ENCODE measurements at regions not wholly inside any gene's neighbourhood (a gene's known extent, or its start where the extent isn't known, plus 50 kb on each side); places are given as distances from the start of the nearest gene placed in this dataset.

DNA sequence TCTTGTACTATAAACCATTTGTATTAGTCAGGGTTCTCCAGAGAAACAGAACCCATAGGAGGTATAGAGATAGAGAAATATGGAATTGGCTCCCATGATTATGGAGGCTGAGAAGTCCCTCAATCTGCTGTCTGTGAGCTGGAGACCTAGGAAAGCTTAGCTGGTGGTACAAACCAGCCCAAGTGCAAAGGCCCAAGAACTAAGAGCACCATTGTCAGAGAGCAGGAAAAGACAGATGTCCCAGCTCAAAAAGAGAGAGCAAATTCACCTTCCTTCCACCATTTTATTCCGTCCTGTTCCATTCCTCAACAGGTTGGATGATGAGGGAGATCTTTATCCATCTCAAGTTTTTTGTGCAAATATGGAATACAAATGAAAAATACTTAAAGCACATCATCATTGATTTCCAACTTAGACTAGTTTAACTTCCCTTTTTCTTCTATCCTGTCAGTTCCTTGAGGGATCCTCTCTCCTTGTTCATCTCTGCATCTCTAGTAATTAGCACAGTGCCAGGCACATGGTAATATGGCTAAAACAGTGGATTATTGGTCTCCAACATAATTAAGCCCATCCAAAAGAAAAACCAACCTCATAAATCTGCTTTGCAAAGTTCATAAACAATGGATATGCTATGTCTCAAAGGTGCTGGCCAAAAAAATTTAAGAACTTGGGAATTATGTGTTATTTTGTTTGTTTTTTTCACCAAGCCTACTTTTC lies 83.1 kb upstream of the PIK3CG start:
- Histone ChIP-seq H3K4me1 (ENCODE audit: control insufficient read depth, insufficient read depth, low read length) (no peaks in the 10 kb centered on the region), H3K4me3 (ENCODE audit: low read depth, low read length) (no peak overlapping the region), H3K9me3 (ENCODE audit: control insufficient read depth, insufficient read depth, low read depth, low read length) (no peaks in the 10 kb centered on the region), H3K27ac (ENCODE audit: extremely low read depth, low read depth, low read length) (no peak overlapping the region), H3K36me3 (ENCODE audit: control insufficient read depth in 2 of 2, insufficient read depth in 1 of 2, low read length in 2 of 2) (no peaks in the 10 kb centered on the region)
- TF ChIP-seq ZNF658 (tag by site-specific recombination; IDR thresholded peaks at IDR 0.05) (no peak), RBAK (tag by site-specific recombination; IDR thresholded peaks at IDR 0.05) (no peak), ZNF596 (tag by site-specific recombination; IDR thresholded peaks at IDR 0.05) (no peak), ZNF473 (tag by site-specific recombination; IDR thresholded peaks at IDR 0.05) (no peak), ZNF624 (tag by site-specific recombination; IDR thresholded peaks at IDR 0.05) (no peak), ZNF391 (tag by site-specific recombination; IDR thresholded peaks at IDR 0.05; ENCODE audit: borderline replicate concordance, low read depth) (no peak), ZNF791 (tag by site-specific recombination; IDR thresholded peaks at IDR 0.05) (no peak), BCL11B (tag by site-specific recombination; IDR thresholded peaks at IDR 0.05; ENCODE audit: low read depth) (no peak), INSM2 (tag by site-specific recombination; IDR thresholded peaks at IDR 0.05) (no peak), GLIS2 (tag by site-specific recombination; IDR thresholded peaks at IDR 0.05) (no peak), MEIS1 (CRISPR knock-in tag; IDR thresholded peaks at IDR 0.05; ENCODE audit: borderline replicate concordance) (no peak), ZNF530 (tag by site-specific recombination; IDR thresholded peaks at IDR 0.05; ENCODE audit: low read depth) (no peak), ZBTB8A (tag by site-specific recombination; IDR thresholded peaks at IDR 0.05) (no peak), ZNF138 (tag by site-specific recombination; IDR thresholded peaks at IDR 0.05; ENCODE audit: borderline replicate concordance) (no peak), ZBTB17 (tag by site-specific recombination; IDR thresholded peaks at IDR 0.05) (no peak), TSHZ1 (tag by site-specific recombination; IDR thresholded peaks at IDR 0.05; ENCODE audit: borderline replicate concordance) (no peak), OVOL3 (tag by site-specific recombination; IDR thresholded peaks at IDR 0.05) (no peak)
- ChIA-PET CTCF (interaction anchor here (1.2 kb wide), 3 partner anchors 11 to 121 kb away, joined by 3 to 4 read pairs (median 3); partner anchors contain the start of gene CCDC71L), POLR2A (no interaction called here)

DNA sequence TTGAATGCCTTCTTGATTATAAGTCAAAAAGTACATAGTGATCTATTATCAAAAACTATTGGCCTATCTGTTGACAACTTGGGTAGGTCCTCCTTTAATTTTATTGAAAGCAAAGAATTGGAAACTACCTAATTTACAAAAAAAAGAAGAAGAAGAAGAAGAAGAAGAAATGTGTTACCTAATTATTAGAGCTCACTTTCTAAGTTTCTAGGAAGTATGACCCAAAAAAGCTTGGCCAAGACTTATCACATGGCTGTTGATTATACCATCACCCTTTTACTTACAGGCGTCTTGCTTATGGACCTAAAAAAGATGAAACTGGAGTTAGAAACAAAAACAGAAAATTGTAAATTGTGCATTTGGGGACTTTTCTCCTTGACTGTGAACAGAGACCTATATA lies 81.8 kb upstream of the PIK3CG start:
- no peaks in the 10 kb centered on the region for H3K36me3 ChIP-seq (ENCODE audit: control insufficient read depth in 2 of 2, insufficient read depth in 1 of 2, low read length in 2 of 2)
- POLR2A ChIA-PET = no interaction called here
- TF ChIP-seq ZNF664 (tag by site-specific recombination; IDR thresholded peaks at IDR 0.05) (no peak), IKZF3 (tag by site-specific recombination; IDR thresholded peaks at IDR 0.05) (no peak), ZNF585B (tag by site-specific recombination; IDR thresholded peaks at IDR 0.05) (no peak), PRDM1 (tag by site-specific recombination; IDR thresholded peaks at IDR 0.05) (no peak), ZNF555 (tag by site-specific recombination; conservative IDR thresholded peaks at IDR 0.05) (no peak), ZNF560 (tag by site-specific recombination; IDR thresholded peaks at IDR 0.05; ENCODE audit: borderline replicate concordance) (no peak), TRIM28 (IDR thresholded peaks at IDR 0.05; ENCODE audit: borderline replicate concordance, low read length) (no peak), ZFP3 (tag by site-specific recombination; IDR thresholded peaks at IDR 0.05; ENCODE audit: low read depth) (no peak), GLIS2 (tag by site-specific recombination; IDR thresholded peaks at IDR 0.05) (no peak), SP2 (tag by site-specific recombination; IDR thresholded peaks at IDR 0.05) (no peak), ZNF239 (tag by site-specific recombination; IDR thresholded peaks at IDR 0.05) (no peak), ZNF423 (tag by site-specific recombination; IDR thresholded peaks at IDR 0.05) (no peak)
- TF ChIP-seq, protein P1, sequence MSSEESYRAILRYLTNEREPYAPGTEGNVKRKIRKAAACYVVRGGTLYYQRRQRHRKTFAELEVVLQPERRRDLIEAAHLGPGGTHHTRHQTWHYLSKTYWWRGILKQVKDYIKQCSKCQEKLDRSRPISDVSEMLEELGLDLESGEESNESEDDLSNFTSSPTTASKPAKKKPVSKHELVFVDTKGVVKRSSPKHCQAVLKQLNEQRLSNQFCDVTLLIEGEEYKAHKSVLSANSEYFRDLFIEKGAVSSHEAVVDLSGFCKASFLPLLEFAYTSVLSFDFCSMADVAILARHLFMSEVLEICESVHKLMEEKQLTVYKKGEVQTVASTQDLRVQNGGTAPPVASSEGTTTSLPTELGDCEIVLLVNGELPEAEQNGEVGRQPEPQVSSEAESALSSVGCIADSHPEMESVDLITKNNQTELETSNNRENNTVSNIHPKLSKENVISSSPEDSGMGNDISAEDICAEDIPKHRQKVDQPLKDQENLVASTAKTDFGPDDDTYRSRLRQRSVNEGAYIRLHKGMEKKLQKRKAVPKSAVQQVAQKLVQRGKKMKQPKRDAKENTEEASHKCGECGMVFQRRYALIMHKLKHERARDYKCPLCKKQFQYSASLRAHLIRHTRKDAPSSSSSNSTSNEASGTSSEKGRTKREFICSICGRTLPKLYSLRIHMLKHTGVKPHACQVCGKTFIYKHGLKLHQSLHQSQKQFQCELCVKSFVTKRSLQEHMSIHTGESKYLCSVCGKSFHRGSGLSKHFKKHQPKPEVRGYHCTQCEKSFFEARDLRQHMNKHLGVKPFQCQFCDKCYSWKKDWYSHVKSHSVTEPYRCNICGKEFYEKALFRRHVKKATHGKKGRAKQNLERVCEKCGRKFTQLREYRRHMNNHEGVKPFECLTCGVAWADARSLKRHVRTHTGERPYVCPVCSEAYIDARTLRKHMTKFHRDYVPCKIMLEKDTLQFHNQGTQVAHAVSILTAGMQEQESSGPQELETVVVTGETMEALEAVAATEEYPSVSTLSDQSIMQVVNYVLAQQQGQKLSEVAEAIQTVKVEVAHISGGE (tag by site-specific recombination; conservative IDR thresholded peaks at IDR 0.05; ENCODE audit: low read depth) = no peak

More for the DNA sequence above, 81.8 kb upstream of the PIK3CG start:
- CTCF ChIA-PET = no interaction called here
- H3K9me3 ChIP-seq (ENCODE audit: control insufficient read depth, insufficient read depth, low read depth, low read length) = no peaks in the 10 kb centered on the region
- no peak overlapping the region for H3K4me3 ChIP-seq (ENCODE audit: low read depth, low read length)
- H3K4me1 ChIP-seq (ENCODE audit: control insufficient read depth, insufficient read depth, low read length) = no peaks in the 10 kb centered on the region
- H3K27ac ChIP-seq (ENCODE audit: extremely low read depth, low read depth, low read length) = no peak overlapping the region
